ENCODE measurements at regions not wholly inside any gene's neighbourhood (a gene's known extent, or its start where the extent isn't known, plus 50 kb on each side); places are given as distances from the start of the nearest gene placed in this dataset. TPM values are rescaled to one million over a fixed set of nuclear protein-coding genes. Genes with fewer than 3 reads are reported as not detected.

DNA sequence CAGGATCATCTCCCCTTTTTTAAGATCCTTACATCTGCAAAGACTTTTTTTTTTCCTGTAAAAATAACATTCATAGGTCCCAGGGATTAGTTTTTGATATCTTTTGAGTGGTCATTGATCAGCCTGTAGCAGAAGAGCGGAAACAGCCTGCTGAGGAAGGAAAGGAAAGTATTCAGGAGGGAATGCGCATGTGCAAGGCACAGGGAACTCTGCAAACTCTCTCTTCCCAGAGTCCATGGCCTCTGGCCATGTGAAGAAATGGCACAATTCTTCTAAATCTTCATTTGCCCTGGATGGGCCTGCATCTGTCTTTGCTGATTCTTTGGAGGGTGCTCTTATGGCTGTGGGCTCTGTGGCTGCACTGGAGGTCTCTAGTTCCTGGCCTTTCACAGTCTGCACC lies 60.1 kb upstream of the SKOR2 start:
- ChIA-PET POLR2A (no interaction called here), CTCF (no interaction called here)
- H3K36me3 Mint-ChIP-seq (ENCODE audit: low read depth), result no peaks in the 10 kb centered on the region
- no peak overlapping the region for H3K4me3 Mint-ChIP-seq
- H3K4me1 Mint-ChIP-seq (ENCODE audit: low read depth), result no peaks in the 10 kb centered on the region
- ATAC-seq (no peak), DNase-seq (no peak)
- H3K27me3 Mint-ChIP-seq, result peaks cover 5% of the 10 kb centered on the region
- no peaks in the 10 kb centered on the region for H3K9me3 Mint-ChIP-seq
- no peak overlapping the region for H3K27ac Mint-ChIP-seq
- intact Hi-C loops (cut with micrococcal nuclease), result no loop called here
- TF ChIP-seq, protein P1, sequence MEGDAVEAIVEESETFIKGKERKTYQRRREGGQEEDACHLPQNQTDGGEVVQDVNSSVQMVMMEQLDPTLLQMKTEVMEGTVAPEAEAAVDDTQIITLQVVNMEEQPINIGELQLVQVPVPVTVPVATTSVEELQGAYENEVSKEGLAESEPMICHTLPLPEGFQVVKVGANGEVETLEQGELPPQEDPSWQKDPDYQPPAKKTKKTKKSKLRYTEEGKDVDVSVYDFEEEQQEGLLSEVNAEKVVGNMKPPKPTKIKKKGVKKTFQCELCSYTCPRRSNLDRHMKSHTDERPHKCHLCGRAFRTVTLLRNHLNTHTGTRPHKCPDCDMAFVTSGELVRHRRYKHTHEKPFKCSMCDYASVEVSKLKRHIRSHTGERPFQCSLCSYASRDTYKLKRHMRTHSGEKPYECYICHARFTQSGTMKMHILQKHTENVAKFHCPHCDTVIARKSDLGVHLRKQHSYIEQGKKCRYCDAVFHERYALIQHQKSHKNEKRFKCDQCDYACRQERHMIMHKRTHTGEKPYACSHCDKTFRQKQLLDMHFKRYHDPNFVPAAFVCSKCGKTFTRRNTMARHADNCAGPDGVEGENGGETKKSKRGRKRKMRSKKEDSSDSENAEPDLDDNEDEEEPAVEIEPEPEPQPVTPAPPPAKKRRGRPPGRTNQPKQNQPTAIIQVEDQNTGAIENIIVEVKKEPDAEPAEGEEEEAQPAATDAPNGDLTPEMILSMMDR (IDR thresholded peaks at IDR 0.05), result no peak

Small RNA genes in the stretch of these regions (microRNA-seq; reads per million reads assigned to microRNA genes)
- gene MIR4527 (ENCODE audit: borderline microRNAs expressed, borderline replicate concordance), result not detected
